ENCODE measurements at regions not wholly inside any gene's neighbourhood (a gene's known extent, or its start where the extent isn't known, plus 50 kb on each side); places are given as distances from the start of the nearest gene placed in this dataset.

DNA sequence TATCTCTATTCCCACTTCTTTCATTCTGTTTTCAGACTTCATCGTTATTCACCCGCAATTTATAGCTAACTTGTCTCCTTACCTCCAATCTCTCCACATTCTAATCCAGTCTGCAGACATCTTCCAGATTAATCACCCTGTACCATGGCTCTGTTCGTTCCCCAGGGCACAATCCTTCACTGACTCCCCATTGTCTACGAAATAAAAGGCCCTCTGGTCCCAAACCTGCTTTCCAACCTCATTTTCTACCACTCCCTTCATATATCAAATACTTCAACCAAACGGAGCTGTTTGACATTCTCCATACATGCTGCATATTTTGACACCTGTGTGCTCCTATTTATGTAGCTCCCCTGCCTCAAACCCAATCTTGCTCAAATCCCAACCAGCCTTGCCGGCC is 1720.6 kb upstream of the WWC1 start:
- TF ChIP-seq, protein P1, sequence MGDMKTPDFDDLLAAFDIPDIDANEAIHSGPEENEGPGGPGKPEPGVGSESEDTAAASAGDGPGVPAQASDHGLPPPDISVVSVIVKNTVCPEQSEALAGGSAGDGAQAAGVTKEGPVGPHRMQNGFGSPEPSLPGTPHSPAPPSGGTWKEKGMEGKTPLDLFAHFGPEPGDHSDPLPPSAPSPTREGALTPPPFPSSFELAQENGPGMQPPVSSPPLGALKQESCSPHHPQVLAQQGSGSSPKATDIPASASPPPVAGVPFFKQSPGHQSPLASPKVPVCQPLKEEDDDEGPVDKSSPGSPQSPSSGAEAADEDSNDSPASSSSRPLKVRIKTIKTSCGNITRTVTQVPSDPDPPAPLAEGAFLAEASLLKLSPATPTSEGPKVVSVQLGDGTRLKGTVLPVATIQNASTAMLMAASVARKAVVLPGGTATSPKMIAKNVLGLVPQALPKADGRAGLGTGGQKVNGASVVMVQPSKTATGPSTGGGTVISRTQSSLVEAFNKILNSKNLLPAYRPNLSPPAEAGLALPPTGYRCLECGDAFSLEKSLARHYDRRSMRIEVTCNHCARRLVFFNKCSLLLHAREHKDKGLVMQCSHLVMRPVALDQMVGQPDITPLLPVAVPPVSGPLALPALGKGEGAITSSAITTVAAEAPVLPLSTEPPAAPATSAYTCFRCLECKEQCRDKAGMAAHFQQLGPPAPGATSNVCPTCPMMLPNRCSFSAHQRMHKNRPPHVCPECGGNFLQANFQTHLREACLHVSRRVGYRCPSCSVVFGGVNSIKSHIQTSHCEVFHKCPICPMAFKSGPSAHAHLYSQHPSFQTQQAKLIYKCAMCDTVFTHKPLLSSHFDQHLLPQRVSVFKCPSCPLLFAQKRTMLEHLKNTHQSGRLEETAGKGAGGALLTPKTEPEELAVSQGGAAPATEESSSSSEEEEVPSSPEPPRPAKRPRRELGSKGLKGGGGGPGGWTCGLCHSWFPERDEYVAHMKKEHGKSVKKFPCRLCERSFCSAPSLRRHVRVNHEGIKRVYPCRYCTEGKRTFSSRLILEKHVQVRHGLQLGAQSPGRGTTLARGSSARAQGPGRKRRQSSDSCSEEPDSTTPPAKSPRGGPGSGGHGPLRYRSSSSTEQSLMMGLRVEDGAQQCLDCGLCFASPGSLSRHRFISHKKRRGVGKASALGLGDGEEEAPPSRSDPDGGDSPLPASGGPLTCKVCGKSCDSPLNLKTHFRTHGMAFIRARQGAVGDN (IDR thresholded peaks at IDR 0.05), result no peak
- TF ChIP-seq ESRRA (IDR thresholded peaks at IDR 0.05; ENCODE audit: low read length) (no peak), NFYA (IDR thresholded peaks at IDR 0.05; ENCODE audit: borderline replicate concordance, low read depth, low read length) (no peak), TARDBP (IDR thresholded peaks at IDR 0.05; ENCODE audit: borderline replicate concordance) (no peak), JUND (IDR thresholded peaks at IDR 0.05; ENCODE audit: low read depth, low read length) (no peak), POLR2A (IDR thresholded peaks at IDR 0.05; ENCODE audit: low read depth, low read length) (no peak), SP1 (IDR thresholded peaks at IDR 0.05; ENCODE audit: low read depth, low read length) (no peak), NFXL1 (IDR thresholded peaks at IDR 0.05; ENCODE audit: borderline replicate concordance) (no peak), EZH2 (IDR thresholded peaks at IDR 0.05; ENCODE audit: borderline replicate concordance, control insufficient read depth, low read depth, low read length) (no peak), STAT3 (IDR thresholded peaks at IDR 0.05; ENCODE audit: low read depth, low read length) (no peak), TCF12 (IDR thresholded peaks at IDR 0.05; ENCODE audit: low read depth, low read length) (no peak)

Measured in GM12878 (cell line).